A549 (cell line): ENCODE measurements at regions not wholly inside any gene's neighbourhood (a gene's known extent, or its start where the extent isn't known, plus 50 kb on each side); places are given as distances from the start of the nearest gene placed in this dataset.

Experiments used
- CHD4 ChIP-seq: fragments of 200-600 bp; sonication (generic); IDR thresholded peaks from 2 replicates; pipeline ENCODE4 v1.6.1; 2016; ENCODE audit warnings: antibody characterized with exemption, mild to moderate bottlenecking, borderline replicate concordance
- EP300 ChIP-seq, 2 experiments: fragments of >200 bp; sonication (Bioruptor Twin); formaldehyde crosslinking; IDR thresholded peaks; 2 replicates in 1 of 2; 3 replicates in 1 of 2; pipeline ENCODE4 v1.6.1; 2016 to 2017
- GATA3 ChIP-seq: IDR thresholded peaks from 2 replicates; pipeline ENCODE4 v1.6.1; 2012; ENCODE audit warnings: borderline replicate concordance
- HDAC2 ChIP-seq: fragments of 200-600 bp; sonication (generic); IDR thresholded peaks from 2 replicates; pipeline ENCODE4 v1.6.1; 2016
- MAFK ChIP-seq: fragments of 450-650 bp; IDR thresholded peaks from 2 replicates; pipeline ENCODE4 v1.6.1; 2014; ENCODE audit not compliant: partially characterized antibody
- POLR2A ChIP-seq: IDR thresholded peaks from 2 replicates; pipeline ENCODE4 v1.6.1; 2012; ENCODE audit warnings: mild to moderate bottlenecking, low read length
- TP53 ChIP-seq: fragments of 250-450 bp; sonication (Bioruptor Pico); IDR thresholded peaks from 2 replicates; pipeline ENCODE4 v1.5.0; 2021; ENCODE audit warnings: mild to moderate bottlenecking, moderate library complexity
- ZSCAN20 ChIP-seq: fragments of 250-450 bp; sonication (Bioruptor Pico); IDR thresholded peaks from 2 replicates; pipeline ENCODE4 v1.8.0; 2022; ENCODE audit warnings: mild to moderate bottlenecking, moderate library complexity
- TF ChIP-seq, protein P1 (sequence below): fragments of 200-600 bp; sonication (generic); IDR thresholded peaks from 2 replicates; pipeline ENCODE4 v1.6.1; 2016; ENCODE audit warnings: antibody characterized with exemption, mild to moderate bottlenecking, moderate library complexity
- TF ChIP-seq, protein P2 (sequence below): fragments of >200 bp; sonication (Bioruptor Twin); formaldehyde crosslinking; IDR thresholded peaks from 3 replicates; pipeline ENCODE4 v1.5.1; 2016
- TF ChIP-seq, protein P3 (sequence below): IDR thresholded peaks from 2 replicates; pipeline ENCODE4 v1.6.1; 2012

DNA sequence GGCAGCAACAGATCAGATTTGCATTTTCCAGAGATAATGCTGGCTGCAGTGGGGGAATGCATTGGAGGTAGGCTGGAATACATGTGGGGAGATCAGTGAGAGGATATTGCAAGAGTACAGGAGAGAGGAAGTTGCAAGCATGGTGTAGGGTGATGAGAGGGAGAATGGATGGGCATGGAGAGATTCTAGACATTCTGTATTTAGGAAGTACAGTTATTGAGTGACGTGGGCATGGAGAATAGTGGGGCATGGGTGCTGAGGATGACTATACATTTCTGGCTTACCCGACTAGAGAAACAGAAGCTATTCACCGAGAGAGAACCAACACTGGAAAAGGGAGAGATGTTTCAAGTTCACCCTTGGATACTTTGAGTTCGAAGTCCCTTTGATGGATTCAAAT is 116.9 kb upstream of the SVIL start:
- TF ChIP-seq HDAC2 = no peak
- TF ChIP-seq, protein P1, sequence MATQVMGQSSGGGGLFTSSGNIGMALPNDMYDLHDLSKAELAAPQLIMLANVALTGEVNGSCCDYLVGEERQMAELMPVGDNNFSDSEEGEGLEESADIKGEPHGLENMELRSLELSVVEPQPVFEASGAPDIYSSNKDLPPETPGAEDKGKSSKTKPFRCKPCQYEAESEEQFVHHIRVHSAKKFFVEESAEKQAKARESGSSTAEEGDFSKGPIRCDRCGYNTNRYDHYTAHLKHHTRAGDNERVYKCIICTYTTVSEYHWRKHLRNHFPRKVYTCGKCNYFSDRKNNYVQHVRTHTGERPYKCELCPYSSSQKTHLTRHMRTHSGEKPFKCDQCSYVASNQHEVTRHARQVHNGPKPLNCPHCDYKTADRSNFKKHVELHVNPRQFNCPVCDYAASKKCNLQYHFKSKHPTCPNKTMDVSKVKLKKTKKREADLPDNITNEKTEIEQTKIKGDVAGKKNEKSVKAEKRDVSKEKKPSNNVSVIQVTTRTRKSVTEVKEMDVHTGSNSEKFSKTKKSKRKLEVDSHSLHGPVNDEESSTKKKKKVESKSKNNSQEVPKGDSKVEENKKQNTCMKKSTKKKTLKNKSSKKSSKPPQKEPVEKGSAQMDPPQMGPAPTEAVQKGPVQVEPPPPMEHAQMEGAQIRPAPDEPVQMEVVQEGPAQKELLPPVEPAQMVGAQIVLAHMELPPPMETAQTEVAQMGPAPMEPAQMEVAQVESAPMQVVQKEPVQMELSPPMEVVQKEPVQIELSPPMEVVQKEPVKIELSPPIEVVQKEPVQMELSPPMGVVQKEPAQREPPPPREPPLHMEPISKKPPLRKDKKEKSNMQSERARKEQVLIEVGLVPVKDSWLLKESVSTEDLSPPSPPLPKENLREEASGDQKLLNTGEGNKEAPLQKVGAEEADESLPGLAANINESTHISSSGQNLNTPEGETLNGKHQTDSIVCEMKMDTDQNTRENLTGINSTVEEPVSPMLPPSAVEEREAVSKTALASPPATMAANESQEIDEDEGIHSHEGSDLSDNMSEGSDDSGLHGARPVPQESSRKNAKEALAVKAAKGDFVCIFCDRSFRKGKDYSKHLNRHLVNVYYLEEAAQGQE = no peak
- no peak for TF ChIP-seq TP53
- no peak for TF ChIP-seq MAFK
- TF ChIP-seq, protein P2, sequence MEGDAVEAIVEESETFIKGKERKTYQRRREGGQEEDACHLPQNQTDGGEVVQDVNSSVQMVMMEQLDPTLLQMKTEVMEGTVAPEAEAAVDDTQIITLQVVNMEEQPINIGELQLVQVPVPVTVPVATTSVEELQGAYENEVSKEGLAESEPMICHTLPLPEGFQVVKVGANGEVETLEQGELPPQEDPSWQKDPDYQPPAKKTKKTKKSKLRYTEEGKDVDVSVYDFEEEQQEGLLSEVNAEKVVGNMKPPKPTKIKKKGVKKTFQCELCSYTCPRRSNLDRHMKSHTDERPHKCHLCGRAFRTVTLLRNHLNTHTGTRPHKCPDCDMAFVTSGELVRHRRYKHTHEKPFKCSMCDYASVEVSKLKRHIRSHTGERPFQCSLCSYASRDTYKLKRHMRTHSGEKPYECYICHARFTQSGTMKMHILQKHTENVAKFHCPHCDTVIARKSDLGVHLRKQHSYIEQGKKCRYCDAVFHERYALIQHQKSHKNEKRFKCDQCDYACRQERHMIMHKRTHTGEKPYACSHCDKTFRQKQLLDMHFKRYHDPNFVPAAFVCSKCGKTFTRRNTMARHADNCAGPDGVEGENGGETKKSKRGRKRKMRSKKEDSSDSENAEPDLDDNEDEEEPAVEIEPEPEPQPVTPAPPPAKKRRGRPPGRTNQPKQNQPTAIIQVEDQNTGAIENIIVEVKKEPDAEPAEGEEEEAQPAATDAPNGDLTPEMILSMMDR = no peak
- no peak for TF ChIP-seq EP300 (IDR thresholded peaks at IDR 0.05)
- TF ChIP-seq, protein P3, sequence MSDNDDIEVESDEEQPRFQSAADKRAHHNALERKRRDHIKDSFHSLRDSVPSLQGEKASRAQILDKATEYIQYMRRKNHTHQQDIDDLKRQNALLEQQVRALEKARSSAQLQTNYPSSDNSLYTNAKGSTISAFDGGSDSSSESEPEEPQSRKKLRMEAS = no peak
- TF ChIP-seq CHD4 = no peak
- TF ChIP-seq GATA3 = no peak
- no peak for TF ChIP-seq POLR2A
- no peak for TF ChIP-seq ZSCAN20 (CRISPR knock-in tag)
